GM12874 (cell line): ENCODE measurements at regions not wholly inside any gene's neighbourhood (a gene's known extent, or its start where the extent isn't known, plus 50 kb on each side); places are given as distances from the start of the nearest gene placed in this dataset.

Source experiments
- CTCF ChIP-seq: IDR thresholded peaks from 2 replicates; pipeline ENCODE4 v1.5.1; 2011; ENCODE audit warnings: low read depth, mild to moderate bottlenecking, control low read depth, low read length, moderate library complexity; ENCODE audit not compliant: insufficient read depth

- TF ChIP-seq CTCF: no peak
Observed at GRCh38 chr10:117752103-117752502, 209.6 kb downstream of the EMX2 start.

- no peak for TF ChIP-seq CTCF
Observed at GRCh38 chr10:117754770-117755658, 212.5 kb downstream of the EMX2 start.

- no peak for TF ChIP-seq CTCF
Observed at GRCh38 chr10:117755659-117756014, 213.1 kb downstream of the EMX2 start.

- no peak for TF ChIP-seq CTCF
Observed at GRCh38 chr10:117757086-117757720, 214.7 kb downstream of the EMX2 start.

GRCh38 chr10:117759266-117759665, 216.7 kb downstream of the EMX2 start:
- TF ChIP-seq CTCF: no peak

- no peak for TF ChIP-seq CTCF
Observed at GRCh38 chr10:117761695-117762094, 219.1 kb downstream of the EMX2 start.

GRCh38 chr10:117762126-117762818, 219.7 kb downstream of the EMX2 start:
- TF ChIP-seq CTCF: no peak
